Kidney glomerular epithelial cell (primary cell): ENCODE measurements at regions not wholly inside any gene's neighbourhood (a gene's known extent, or its start where the extent isn't known, plus 50 kb on each side); places are given as distances from the start of the nearest gene placed in this dataset.
A peak's percentile ranks its signal among the peaks of the same experiment; 100 is the strongest.
"Not testable (repeated sequence)": the region's sequence is repeated elsewhere in the genome, so short reads cannot be mapped to it uniquely, and the experiment has no call there.

Experiments
- DNase-seq: peaks from one replicate; lab custom pipeline; 2025; lab: John Stamatoyannopoulos, UW

DNA sequence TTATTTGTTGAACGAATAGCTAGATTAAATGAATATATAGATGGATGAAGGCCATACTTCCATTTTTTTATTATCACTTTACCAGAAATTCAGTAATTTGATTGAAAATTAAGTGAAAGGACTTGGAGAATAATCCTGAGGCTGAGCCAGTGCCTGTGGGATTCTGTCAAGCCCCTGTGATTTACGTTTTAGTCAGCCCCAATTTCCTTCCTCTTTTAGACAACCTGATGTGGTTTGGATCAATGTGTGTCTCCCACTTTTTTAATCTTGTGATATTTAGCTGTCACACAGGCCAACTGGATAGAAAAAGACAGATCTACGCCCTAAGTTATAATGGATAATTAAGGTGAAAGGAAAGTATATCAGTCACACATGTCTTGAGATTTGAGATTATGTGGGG lies 188.8 kb downstream of the EDN1 start:
- no peak for DNase-seq

DNA sequence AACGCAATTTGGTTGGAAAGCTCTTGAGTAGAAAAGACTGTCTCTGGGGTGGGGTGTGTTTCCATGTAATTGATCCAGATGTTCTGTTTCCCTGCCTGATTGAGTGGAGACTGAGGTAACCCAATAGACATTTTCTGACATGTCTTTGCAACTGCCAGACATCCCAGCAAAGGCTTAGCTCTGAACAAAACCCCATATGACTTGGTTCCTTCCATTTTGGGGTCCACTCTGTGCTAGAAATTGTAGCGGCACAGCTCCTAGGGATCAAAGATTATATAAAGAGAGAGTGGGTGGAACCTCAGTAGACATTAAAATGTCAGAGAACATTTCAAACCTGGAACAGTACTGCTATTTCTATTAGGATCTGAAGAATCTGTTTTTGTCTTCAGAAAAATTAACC lies 189.3 kb downstream of the EDN1 start:
- no peak for DNase-seq

DNA sequence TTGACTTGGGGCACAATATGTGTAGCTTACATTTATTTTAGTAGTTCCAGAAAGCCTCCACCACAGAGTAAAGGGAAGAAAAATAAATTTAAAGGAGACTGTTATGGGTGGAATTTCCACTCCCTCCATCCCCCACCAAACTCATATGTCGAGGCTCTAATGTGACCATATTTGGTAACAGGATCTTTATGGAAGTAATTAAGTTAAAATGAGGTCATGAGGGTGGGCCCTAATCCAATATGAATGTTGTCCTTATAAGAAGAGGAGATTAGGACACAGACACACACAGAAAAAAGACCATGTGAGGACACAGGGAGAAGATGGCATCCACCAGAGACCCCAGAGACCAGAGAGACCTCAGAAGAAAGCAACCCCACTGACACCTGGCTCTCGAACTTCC lies 189.7 kb downstream of the EDN1 start:
- no peak for DNase-seq

DNA sequence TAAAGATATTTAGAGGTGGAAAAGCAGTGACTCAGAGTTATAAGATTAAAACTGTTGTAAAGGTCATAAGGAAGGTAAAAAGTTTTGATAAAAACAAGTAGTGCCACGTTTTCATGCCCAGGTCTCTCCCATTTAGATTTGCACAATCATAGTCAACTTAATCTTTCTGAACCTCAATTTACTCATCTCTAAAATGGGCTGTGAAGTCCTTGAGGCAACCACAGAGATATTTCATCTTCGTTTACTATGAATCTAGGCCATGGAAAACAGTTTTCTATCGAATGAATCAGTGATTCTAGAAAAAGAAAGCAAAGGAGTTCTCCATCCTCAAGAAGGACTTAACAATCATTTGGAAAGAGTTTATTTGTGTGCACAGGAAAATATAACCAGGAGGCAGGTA lies 190.2 kb downstream of the EDN1 start:
- DNase-seq = no peak

DNA sequence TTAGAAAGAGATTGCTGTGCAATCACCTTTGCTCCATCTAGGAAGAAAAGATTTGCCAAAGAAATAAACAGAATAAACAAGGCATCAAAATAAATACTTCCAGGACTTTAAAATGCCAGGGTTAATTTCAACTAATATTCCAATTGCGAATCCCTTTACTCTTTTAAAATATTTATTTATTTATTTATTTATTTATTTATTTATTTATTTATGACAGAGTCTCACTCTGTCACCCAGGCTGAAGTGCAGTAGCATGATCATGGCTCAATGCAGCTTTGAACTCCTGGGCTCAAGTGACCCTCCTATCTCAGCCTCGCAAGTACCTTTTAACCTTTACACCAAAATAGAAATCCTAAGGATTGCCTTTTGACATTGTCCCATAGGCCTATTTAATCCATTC lies 191.1 kb downstream of the EDN1 start:
- no peak for DNase-seq

DNA sequence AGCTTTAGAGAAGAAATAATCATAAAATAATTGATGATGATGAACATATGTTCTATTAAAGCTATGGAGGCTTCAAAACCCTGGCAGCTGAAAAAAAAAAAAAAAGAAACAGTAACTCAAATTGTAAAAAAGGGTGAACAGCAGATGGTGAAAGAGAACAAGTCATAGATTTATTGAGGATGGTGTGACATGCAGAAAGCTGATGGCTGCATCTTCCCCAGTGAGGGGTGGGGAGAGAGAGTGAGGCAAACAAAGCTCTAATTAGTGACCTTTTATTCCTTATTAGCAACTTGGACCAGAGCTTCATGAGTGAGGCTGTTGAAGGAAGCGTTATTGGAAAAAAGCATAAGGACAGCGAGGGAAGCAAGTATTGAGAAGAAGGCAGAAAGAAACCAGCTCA lies 191.7 kb downstream of the EDN1 start:
- DNase-seq = no peak

DNA sequence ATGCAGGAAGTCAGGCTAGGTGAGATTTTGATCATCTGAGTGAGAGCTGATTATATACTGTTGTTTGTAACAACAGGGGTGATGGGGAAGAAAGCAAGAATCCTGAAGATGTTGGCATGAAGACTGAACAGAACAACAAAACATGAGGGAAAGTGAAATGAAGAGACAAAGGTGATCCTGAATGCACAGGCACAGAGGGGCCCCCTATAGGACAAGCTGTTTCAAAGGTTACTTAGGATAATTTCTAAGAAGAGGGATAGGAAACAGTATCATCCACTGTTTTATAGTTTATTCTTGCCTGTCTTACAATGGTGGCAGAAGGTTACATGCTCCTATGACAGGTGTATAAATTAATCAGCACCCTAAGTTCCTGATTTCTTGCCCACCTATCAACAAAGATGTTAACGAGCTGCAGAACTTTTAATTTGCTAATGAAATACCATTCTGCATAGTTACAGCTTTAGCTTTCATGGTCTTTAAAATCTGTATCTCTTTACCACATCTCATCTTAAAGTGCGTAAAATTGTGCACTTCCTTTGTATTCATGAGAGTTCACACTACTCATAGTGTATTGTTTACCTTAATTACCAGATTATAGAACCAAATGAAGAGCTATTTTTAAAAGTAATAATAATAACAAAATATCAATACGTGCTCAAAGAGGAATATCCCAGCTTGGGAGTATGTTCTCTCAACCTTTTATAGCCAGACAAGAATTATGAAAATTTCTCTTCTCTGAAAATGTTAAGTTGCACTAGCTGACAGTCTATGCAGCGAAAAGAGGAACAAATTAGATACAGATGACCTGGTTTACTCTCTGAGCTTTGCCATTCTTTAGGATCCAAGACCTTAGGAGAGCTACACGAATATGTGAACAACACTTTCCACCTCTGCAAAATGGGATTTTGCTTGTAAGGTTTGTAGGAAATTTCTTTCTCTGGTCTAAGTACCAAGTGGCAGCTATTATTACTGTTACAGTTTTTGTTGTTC lies 192.5 kb downstream of the EDN1 start:
- DNase-seq = no peak

DNA sequence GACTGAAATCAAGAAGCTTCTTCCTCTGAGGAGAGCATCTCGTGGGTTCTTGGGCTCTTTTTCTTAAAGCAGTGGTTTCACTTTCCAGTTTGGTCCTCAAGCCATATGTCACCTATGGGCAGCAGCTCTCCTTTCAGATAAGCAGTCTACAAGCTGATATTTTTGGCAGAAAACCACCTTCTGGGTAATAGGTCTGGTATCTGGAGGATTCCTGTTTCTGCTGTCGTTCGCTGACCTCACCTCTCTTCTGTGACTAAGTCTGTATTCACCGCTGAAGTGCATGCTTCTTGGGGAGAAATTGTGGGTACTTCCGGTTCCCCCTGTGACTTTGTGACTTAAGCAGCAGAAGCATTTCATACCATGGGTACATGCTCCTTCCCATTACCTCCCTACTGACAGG lies 193.6 kb downstream of the EDN1 start:
- peak; percentile 95 for DNase-seq

DNA sequence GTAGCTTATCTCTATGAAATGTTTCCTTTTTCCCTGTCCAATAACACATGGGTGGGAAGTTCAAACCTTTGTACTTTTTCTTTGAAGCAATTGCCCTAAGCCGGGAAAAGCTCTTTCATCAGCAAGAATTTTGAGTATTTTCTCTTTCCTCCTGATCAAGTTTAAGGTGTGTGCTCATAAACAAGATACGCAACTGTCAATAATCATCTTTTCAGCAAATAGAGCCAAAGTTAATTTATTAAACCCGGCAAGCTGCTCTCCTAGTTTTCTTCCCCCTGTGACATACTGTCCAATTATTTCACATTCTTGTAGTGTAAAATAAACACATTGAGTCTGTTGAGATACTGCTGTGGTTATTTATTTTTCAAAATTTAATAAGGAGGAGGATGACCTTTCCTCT lies 194.4 kb downstream of the EDN1 start:
- DNase-seq = no peak

DNA sequence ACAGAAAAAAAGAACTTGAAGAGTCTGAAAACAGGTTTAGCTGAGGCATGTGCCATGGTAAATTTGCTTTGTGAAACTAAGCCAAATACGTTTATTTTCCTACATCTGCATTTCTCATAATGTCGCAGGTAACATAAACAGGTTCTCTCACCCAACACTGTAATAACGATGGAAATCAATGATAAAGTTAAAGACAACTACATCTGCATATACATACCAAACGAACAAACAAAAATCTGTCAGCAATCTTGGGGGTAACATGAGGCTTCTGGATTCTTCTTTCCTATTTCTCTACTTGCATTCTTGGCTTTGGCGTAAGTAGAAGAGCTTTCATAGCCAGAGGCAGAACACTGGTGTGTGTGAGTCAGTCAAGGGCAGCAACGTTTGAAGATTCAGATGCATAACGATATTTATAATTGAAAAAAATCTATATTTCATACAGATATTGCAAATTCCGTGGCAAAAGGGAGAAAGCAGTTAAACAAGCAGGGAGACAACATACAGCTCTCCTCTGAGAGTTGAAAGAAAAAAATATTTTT lies 195.1 kb downstream of the EDN1 start:
- DNase-seq = no peak

DNA sequence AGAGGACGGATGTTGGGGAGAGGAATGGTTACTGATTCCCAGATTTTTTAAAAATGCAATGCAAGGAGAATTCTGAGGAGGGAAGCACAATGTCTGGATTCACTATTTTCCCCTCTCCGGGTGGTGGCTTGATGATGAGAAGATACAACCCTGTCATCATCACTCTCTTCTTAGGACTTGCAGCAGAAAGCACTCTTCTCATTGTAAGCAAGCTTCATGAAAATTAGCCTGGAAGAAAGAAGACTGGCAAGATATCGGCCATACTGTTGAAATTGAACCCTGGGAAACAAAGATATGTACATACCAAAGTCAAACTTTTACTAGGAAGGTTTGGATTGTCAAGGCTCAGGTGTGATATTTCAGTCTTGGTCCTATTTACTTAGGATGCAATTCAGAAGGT lies 195.7 kb downstream of the EDN1 start:
- no peak for DNase-seq

DNA sequence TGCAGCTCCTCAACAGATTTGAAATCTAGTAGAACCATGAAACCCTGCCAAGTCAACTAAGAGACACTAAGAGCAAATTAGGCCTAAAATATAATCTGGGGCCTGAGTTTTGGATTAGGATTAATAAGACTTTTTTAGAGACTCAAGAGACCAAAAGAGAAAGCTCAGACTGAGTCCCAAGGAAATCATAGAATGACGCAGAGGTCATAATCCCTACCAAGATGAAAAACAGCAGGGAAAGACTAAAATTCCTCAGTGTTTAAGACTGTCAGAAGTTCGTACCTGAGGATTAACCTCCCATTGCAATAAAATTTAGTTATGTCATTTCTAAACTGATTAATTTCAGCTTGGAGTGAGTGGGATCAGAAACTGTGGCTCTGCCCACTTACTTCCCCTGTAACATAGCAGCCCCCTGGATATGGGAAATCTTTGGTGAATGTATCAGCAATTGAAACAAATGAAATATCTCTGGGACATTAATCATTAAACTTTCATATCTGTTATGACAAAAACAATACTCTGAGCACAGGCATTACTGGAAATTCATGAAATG lies 200.3 kb downstream of the EDN1 start:
- DNase-seq = no peak

DNA sequence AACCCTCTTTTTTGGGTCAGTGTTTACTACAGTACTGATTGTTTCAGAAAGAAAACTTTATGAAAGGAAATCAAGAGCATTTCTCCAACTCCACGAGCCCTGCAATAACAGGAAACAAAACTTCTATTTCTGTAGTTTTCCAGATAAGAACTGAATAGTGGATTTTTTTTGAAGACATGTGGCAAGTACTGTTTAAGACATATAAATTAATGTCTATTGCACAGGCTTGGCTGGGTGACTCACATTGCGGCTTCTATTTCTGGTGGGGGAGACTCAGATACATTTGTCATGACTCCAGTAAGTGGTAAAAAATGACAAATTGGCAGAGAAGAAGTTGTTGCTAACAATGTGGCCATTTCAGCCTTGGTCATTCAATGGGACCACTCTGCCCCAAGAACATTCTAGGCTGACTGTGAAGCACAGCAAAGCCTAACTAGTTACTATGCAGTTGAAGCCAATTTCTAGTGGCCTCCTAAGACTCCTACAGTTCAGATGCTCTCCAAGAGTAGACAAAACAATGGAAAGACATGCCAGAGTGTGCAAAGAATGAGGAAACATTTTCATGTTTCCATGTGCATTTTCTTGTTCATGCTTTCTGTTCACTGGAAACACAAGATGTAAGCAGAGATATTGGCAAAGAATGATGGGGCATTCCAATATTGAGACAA lies 200.9 kb downstream of the EDN1 start:
- DNase-seq = peak; percentile 54

DNA sequence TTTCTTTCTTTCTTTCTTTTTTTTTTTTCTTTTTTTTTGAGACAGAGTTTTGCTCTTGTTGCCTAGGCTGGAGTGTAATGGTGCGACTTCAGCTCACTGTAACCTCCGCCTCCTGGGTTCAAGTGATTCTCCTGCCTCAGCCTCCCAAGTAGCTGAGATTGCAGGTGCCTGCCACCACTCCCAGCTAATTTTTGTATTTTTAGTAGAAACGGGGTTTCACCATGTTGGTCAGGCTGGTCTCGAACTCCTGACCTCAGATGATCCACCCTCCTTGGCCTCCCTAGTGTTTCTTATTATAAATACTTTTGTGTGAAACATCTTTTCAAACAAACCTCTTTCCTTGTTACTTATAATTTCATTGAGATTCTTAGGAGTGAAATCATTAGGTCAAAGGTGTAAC lies 202.8 kb downstream of the EDN1 start:
- not testable (repeated sequence) for DNase-seq

DNA sequence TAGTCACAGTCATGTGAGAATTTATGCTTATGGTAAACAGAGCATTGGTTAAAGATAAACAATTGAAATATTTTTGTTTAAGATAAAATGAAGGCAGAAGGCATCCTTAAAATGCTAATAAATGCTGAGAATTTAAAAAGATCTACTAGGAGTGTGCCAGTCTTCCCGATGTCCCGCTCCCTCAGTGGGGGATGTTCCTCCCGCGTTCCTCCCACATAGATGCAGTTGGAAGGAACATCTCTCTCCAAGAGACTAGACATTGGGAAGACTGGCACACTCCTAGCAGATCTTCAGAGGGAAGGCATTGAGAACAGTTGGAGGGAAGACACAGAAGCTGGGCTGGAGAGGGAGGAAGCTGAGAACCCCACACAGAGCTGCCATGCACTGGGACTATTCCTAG lies 203.3 kb downstream of the EDN1 start:
- no peak for DNase-seq

DNA sequence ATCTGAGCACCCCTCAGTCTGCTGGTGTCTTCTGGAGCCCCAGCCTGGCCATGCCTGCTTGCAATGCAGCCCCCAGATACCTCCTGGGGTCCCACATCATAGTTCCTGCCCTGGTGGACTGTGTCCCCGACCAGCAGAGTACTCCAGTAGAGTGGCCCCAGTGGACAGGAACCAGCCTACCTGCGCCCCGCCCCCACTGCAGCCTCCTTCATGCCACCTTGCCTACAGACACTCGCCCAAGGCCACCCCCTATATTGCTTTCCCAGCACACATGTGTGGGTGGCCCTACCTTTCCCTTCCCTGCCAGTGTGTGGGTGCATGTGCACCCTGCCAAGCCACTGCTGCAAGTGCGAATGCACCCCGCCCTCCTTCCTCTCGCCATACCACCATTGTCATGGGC lies 204.0 kb downstream of the EDN1 start:
- DNase-seq = no peak

DNA sequence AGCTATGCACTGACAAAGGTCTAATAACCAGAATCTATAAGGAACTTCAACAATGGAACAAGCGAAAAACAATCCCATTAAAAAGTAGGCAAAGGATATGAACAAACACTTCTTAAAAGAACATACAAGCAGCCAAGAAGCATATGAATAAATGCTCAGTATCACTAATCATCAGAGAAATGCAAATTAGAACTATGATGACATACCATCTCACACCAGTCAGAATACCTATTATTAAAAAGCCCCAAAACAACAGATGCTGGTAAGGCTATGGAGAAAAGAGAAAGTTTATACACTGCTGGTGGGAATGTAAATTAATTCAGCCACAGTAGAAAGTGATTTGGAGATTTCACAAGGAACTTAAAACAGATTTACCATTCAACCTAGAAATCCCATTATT lies 211.8 kb downstream of the EDN1 start:
- no peak for DNase-seq

DNA sequence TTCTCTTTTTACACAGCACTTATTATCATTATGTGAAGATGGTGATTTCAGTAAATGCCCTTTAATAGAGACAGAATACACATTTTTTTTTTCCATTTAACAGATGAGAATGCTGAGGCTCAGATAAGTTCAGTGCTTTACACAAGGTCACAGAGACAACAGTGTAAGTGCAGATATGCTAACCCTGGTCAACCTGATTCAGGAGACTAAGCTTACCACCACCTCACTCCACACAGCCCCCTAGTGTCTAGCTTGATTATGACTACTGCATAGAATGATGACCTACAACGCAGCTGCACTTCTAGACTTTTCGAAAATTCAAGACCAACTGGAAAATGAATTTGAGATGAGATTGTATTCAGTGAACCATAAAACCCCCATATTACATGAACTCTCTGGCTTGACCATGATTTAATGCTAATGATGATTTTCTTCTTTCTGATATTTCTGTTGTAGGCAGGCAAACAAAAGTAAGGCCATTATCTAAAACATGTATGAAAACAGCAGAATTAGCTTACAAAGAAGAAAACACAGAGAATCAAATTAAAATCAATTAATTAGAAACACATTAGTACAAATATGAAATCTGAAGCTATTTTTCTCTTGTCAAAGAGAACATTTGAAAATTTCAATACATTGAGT lies 212.1 kb upstream of the PHACTR1 start:
- peak; percentile 3 for DNase-seq

DNA sequence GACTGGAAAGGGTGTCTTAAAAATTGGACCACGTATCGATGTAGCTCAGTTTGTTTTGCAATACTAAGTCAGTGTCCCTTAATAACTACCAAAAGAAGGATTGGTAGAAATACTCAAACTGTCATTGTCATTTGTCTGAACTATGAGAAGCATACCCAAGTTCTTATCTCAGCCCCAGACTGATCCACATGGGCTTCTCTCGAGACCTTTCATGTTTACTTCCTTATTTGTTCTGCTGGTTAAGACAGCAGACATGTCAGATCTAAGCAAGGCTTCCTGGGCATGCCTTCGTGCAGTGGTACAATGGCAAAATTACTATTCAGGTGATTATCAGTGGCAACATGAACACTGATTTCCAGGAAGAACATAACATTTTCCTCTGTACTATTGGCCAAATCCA lies 211.1 kb upstream of the PHACTR1 start:
- DNase-seq = no peak

DNA sequence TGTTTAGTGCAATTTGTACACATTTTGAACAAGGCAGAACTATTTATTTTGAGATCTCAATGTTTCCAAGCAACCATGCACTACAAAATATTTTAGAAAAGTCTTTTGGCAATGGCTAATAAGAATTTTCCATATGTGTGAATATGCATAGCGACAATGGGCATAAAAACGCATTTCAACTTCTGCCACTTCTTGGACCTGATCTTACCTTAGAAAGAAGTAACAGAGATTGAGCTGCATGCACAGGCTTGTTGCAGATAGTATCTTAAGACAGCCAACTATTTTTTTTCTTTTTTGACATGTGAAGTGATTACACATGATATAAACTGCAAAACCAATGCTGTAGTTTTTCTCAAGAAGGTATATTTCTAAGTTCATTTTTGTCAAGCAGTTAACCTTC lies 210.4 kb upstream of the PHACTR1 start:
- no peak for DNase-seq

DNA sequence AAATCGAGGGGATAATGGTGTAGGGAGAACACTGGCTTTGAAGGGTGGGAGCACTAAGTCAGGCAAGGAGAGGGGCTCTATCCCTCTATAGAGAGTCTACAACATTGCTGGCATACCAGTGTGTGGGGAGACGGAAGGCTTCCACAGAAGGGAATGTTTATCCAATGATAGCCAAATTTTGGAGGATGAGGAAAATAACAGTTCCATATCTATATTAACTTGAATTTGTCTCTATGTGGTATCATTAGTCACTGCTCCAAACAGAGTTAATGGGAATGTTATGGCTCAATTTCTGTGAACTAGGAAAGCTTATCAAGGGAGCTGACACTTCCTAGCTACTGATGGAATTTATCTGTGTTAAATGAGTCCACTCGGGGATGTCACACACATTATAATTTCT lies 208.9 kb upstream of the PHACTR1 start:
- no peak for DNase-seq

DNA sequence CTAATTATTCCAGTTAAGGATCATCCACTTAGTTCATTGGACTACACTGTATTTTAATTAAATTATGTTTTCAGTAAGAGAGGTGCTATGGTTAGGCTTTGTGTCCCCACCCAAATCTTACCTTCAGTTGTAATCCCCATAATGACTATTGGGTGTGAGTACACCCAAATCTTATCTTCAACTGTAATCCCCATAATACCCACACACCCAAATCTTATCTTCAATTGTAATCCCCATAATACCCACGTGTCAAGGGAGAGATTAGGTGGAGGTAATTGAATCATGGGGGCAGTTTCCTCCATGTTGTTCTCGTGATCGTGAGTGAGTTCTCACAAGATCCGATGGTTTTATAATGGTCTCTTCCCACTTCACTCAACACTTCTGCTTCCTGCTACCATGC lies 208.0 kb upstream of the PHACTR1 start:
- no peak for DNase-seq
